ENCODE measurements at regions not wholly inside any gene's neighbourhood (a gene's known extent, or its start where the extent isn't known, plus 50 kb on each side); places are given as distances from the start of the nearest gene placed in this dataset.

GRCh38 chr9:85228111-85228855, 513.5 kb downstream of the AGTPBP1 start:
- TF ChIP-seq SMC3 (conservative IDR thresholded peaks at IDR 0.05; ENCODE audit: poor library complexity) = no peak
- TF ChIP-seq RAD21 (conservative IDR thresholded peaks at IDR 0.05) = no peak
- TF ChIP-seq POLR2AphosphoS5 (IDR thresholded peaks at IDR 0.05) = no peak
- no peak for TF ChIP-seq MXI1 (conservative IDR thresholded peaks at IDR 0.05; ENCODE audit: poor library complexity, severe bottlenecking)
- TF ChIP-seq REST (IDR thresholded peaks at IDR 0.05; ENCODE audit: borderline replicate concordance) = no peak
- TF ChIP-seq EZH2 (IDR thresholded peaks at IDR 0.05; ENCODE audit: borderline replicate concordance, insufficient read depth, low read length, poor library complexity, severe bottlenecking) = no peak
- TF ChIP-seq EP300 (conservative IDR thresholded peaks at IDR 0.05; ENCODE audit: poor library complexity, severe bottlenecking) = no peak
- TF ChIP-seq CTCF (IDR thresholded peaks at IDR 0.05; ENCODE audit: poor library complexity, severe bottlenecking) = no peak
- TF ChIP-seq TAF1 (IDR thresholded peaks at IDR 0.05; ENCODE audit: low read depth) = no peak
- H3K4me2 ChIP-seq (ENCODE audit: low read length) = no peak overlapping the region

DNA sequence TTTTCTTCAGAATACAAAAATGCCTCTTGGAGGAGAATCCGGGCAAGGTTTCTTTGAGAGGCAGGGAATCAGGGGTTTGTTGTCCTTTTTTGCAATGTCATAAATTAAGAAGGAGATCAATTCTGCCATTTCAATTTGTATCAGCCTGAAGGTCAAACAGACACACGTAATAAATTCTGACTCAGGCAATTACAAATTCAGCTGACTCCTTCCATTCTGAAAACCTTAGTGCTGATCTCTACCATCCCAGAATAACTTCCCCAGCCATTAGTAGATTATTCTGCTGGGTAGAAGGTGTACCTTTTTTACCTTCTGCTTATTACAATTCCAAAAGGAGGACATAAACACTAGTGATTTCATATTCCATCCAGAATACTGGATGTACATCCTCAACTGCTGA, 516.6 kb downstream of the AGTPBP1 start:
- Histone ChIP-seq H3K79me2 (replicated peaks; ENCODE audit: insufficient read depth, low read length) (no peaks in the 10 kb centered on the region), H4K20me1 (ENCODE audit: insufficient read depth) (no peaks in the 10 kb centered on the region), H3K4me3 (ENCODE audit: low read length) (no peak overlapping the region), H3K9ac (ENCODE audit: low read length) (no peak overlapping the region), H3K36me3 (ENCODE audit: insufficient read depth, low read length) (no peaks in the 10 kb centered on the region), H3K9me3 (ENCODE audit: low read length) (no peaks in the 10 kb centered on the region), H2AFZ (ENCODE audit: low read depth, low read length) (no peak overlapping the region), H3K27ac (ENCODE audit: low read length) (no peak overlapping the region), H3K27me3 (ENCODE audit: insufficient read depth, low read depth, low read length) (no peaks in the 10 kb centered on the region), H3K4me2 (ENCODE audit: low read length) (no peak overlapping the region), H3F3A (ENCODE audit: insufficient read depth, low read length, poor library complexity, severe bottlenecking) (no peaks in the 10 kb centered on the region), H3K9me2 (ENCODE audit: insufficient read depth, low read length) (no peaks in the 10 kb centered on the region)
- no peak for TF ChIP-seq REST (IDR thresholded peaks at IDR 0.05; ENCODE audit: borderline replicate concordance)

More at GRCh38 chr9:85228111-85228855, 513.5 kb downstream of the AGTPBP1 start:
- H3K9me3 ChIP-seq (ENCODE audit: low read length) = no peaks in the 10 kb centered on the region
- H4K20me1 ChIP-seq (ENCODE audit: insufficient read depth) = no peaks in the 10 kb centered on the region
- no peaks in the 10 kb centered on the region for H3K79me2 ChIP-seq (replicated peaks; ENCODE audit: insufficient read depth, low read length)
- H2AFZ ChIP-seq (ENCODE audit: low read depth, low read length) = no peak overlapping the region
- no peak overlapping the region for H3K9ac ChIP-seq (ENCODE audit: low read length)
- no peak overlapping the region for H3K4me3 ChIP-seq (ENCODE audit: low read length)
- H3K27me3 ChIP-seq (ENCODE audit: insufficient read depth, low read depth, low read length) = no peaks in the 10 kb centered on the region
- H3K27ac ChIP-seq (ENCODE audit: low read length) = no peak overlapping the region
- H3K36me3 ChIP-seq (ENCODE audit: insufficient read depth, low read length) = no peaks in the 10 kb centered on the region
- H3F3A ChIP-seq (ENCODE audit: insufficient read depth, low read length, poor library complexity, severe bottlenecking) = no peaks in the 10 kb centered on the region
- no peaks in the 10 kb centered on the region for H3K9me2 ChIP-seq (ENCODE audit: insufficient read depth, low read length)
